ENCODE measurements at regions not wholly inside any gene's neighbourhood (a gene's known extent, or its start where the extent isn't known, plus 50 kb on each side); places are given as distances from the start of the nearest gene placed in this dataset.

GRCh38 chr1:218498056-218498938 is 153.2 kb downstream of the TGFB2 start:
- H3K36me3 ChIP-seq (replicated peaks in 1 of 2; ENCODE audit: control insufficient read depth in 1 of 2, insufficient read depth in 2 of 2, low read length in 2 of 2), result no peaks in the 10 kb centered on the region
- no peak overlapping the region for H3K4me3 ChIP-seq (replicated peaks in 1 of 3; ENCODE audit: insufficient read depth in 1 of 3, low read depth in 2 of 3, low read length in 3 of 3)
- ChIA-PET POLR2A (no interaction called here), CTCF (ENCODE audit: low intra/inter-chr PET ratio, low total read pairs) (no interaction called here)
- FAIRE-seq (no peak), ATAC-seq (no peak), DNase-seq (ENCODE audit: low spot score) (no peak)
- TF ChIP-seq ZNF749 (CRISPR knock-in tag; IDR thresholded peaks at IDR 0.05; ENCODE audit: borderline replicate concordance) (no peak), AHDC1 (CRISPR knock-in tag; IDR thresholded peaks at IDR 0.05; ENCODE audit: borderline replicate concordance) (no peak), ZBTB21 (CRISPR knock-in tag; IDR thresholded peaks at IDR 0.05) (no peak), MEIS1 (CRISPR knock-in tag; IDR thresholded peaks at IDR 0.05; ENCODE audit: borderline replicate concordance) (no peak), ZNF83 (CRISPR knock-in tag; IDR thresholded peaks at IDR 0.05; ENCODE audit: borderline replicate concordance) (no peak), ZBTB26 (CRISPR knock-in tag; IDR thresholded peaks at IDR 0.05; ENCODE audit: borderline replicate concordance) (no peak), THRA (CRISPR knock-in tag; IDR thresholded peaks at IDR 0.05; ENCODE audit: borderline replicate concordance) (no peak), ZNF503 (CRISPR knock-in tag; IDR thresholded peaks at IDR 0.05) (no peak), FLYWCH1 (CRISPR knock-in tag; IDR thresholded peaks at IDR 0.05) (no peak), ZNF207 (IDR thresholded peaks at IDR 0.05; ENCODE audit: borderline replicate concordance) (no peak), ATF1 (CRISPR knock-in tag; IDR thresholded peaks at IDR 0.05) (no peak), FOXK2 (IDR thresholded peaks at IDR 0.05) (no peak), HNRNPL (IDR thresholded peaks at IDR 0.05; ENCODE audit: low read depth, low read length) (no peak)
- H3K9me3 ChIP-seq (ENCODE audit: low read length), result no peaks in the 10 kb centered on the region
- no peaks in the 10 kb centered on the region for H3K79me2 ChIP-seq (ENCODE audit: insufficient read depth, low read length)
- no peak overlapping the region for H2AFZ ChIP-seq (ENCODE audit: low read length)
- no peaks in the 10 kb centered on the region for H3K4me1 ChIP-seq (ENCODE audit: insufficient read depth, low read length)
- intact Hi-C loops (cut with micrococcal nuclease; ENCODE audit: unreplicated experiment) (no loop called here), in situ Hi-C loops (cut with HindIII; ENCODE audit: extremely low pct_ligation_motif_present, low pct_unique_long_range_greater_than_20kb) (no loop called here)
- no peak overlapping the region for H3K27ac ChIP-seq (ENCODE audit: extremely low read length, insufficient read depth, low read length)
- H3K27me3 ChIP-seq (ENCODE audit: control insufficient read depth in 1 of 2, insufficient read depth in 2 of 2, low read length in 2 of 2), result no peaks in the 10 kb centered on the region
- H4K20me1 ChIP-seq (ENCODE audit: insufficient read depth, low read length), result no peaks in the 10 kb centered on the region
- BruUV-seq (replicated peaks), result no TSS peak
- H3K4me2 ChIP-seq (ENCODE audit: low read depth, low read length), result no peak overlapping the region
- 8% methylated on average over 8 of the region's 8 CpGs for WGBS (ENCODE audit: low lambda C conversion rate)
- H3K9ac ChIP-seq (ENCODE audit: insufficient read depth, low read depth, low read length), result no peak overlapping the region

Measured in HepG2 (cell line).